Coronary artery (tissue), 2 donors: ENCODE measurements at regions not wholly inside any gene's neighbourhood (a gene's known extent, or its start where the extent isn't known, plus 50 kb on each side); places are given as distances from the start of the nearest gene placed in this dataset.

Experiments used
- DNase-seq: peaks from one replicate; pipeline ENCODE4 v3.0.0-alpha.2; 2017; ENCODE audit warnings: low spot score
- H3K27ac ChIP-seq, 2 donors: fragments of 200-600 bp; sonication (generic); one replicate each; pipeline ENCODE4 v1.5.1; 2016 to 2019
- H3K4me3 ChIP-seq: fragments of 200-600 bp; sonication (generic); 2 replicates; pipeline ENCODE4 v1.5.1; 2016; ENCODE audit warnings: mild to moderate bottlenecking, moderate library complexity
- CTCF ChIP-seq: fragments of 200-600 bp; sonication (generic); IDR thresholded peaks from one replicate; pipeline ENCODE4 v1.5.1; 2019; ENCODE audit warnings: antibody characterized with exemption

GRCh38 chr3:31469385-31469784, 63.3 kb upstream of the STT3B start:
- TF ChIP-seq CTCF = no peak
- Histone ChIP-seq H3K27ac (no peak overlapping the region), H3K4me3 (no peak overlapping the region)
- DNase-seq = no peak

GRCh38 chr3:31472479-31473390, 60.0 kb upstream of the STT3B start:
- Histone ChIP-seq H3K4me3 (no peak overlapping the region), H3K27ac (no peak overlapping the region)
- no peak for DNase-seq
- TF ChIP-seq CTCF = no peak

GRCh38 chr3:31476209-31476608, 56.5 kb upstream of the STT3B start:
- no peak overlapping the region for H3K4me3 ChIP-seq
- TF ChIP-seq CTCF = no peak
- no peak for DNase-seq
- H3K27ac ChIP-seq = no peak overlapping the region

GRCh38 chr3:31479431-31479830, 53.3 kb upstream of the STT3B start:
- TF ChIP-seq CTCF = no peak
- H3K27ac ChIP-seq = no peak overlapping the region
- DNase-seq = no peak
- H3K4me3 ChIP-seq = no peak overlapping the region

- no peak for DNase-seq
- Histone ChIP-seq H3K27ac (no peak overlapping the region), H3K4me3 (no peak overlapping the region)
- no peak for TF ChIP-seq CTCF
Measured at GRCh38 chr3:31481697-31482096, 51.0 kb upstream of the STT3B start.

- no peak for DNase-seq
- no peak for TF ChIP-seq CTCF
- Histone ChIP-seq H3K4me3 (no peak overlapping the region), H3K27ac (no peak overlapping the region)
Measured at GRCh38 chr3:31482493-31483200, 50.1 kb upstream of the STT3B start.
